Uterus (tissue), 2 donors: ENCODE measurements at regions not wholly inside any gene's neighbourhood (a gene's known extent, or its start where the extent isn't known, plus 50 kb on each side); places are given as distances from the start of the nearest gene placed in this dataset.

Source experiments
- POLR2A ChIP-seq, 2 donors: fragments of 450-650 bp; IDR thresholded peaks; one replicate each; pipeline ENCODE4 v1.6.1; 2016; ENCODE audit warnings: antibody characterized with exemption in 2 of 2, mild to moderate bottlenecking in 1 of 2, moderate library complexity in 1 of 2
- TF ChIP-seq, protein P1 (sequence below), 4 experiments: fragments of 200-600 bp in 2 of 4; fragments of 450-650 bp in 2 of 4; sonication (generic) in 2 of 4; IDR thresholded peaks; one replicate each; pipeline ENCODE4 v1.5.1; 2016 to 2019; ENCODE audit warnings: antibody characterized with exemption in 4 of 4, mild to moderate bottlenecking in 2 of 4, moderate library complexity in 1 of 4

DNA sequence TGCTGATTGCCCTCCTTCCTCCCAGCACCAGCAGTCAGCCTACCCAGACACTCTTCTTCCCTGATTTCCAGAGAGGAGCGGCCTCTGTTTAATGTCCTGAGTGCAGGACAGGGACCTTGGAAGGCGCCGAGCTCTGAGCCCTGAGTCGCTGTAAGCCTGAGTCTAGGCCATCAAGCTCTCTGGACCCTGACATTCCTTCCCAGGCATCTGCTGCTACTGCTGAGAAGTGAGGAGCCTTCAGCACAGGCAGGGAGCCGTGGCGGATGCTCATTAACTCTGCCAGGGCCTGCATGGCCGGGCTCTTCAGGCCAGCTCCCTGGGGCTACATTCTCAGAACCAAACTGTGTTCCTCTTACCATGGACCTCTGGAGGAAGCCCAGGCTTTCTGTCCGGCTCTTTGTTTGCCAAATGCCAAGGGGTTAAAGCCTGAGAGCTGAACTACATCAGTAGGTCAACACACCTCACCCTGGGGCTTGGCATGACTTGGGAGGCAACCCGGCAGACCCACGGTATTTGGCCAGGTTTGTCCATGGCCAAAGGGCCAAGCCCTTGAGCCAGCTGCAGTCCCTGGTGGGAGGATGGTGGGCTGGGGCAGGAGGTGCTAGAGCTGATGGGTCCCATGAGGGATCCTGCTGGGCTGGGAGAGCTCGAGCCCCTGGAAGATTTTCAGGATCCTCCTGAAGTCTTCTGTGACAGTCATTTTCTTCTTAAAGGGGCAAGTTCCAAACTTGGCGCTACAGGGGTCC is 721.4 kb downstream of the BRD1 start:
- TF ChIP-seq, protein P1, sequence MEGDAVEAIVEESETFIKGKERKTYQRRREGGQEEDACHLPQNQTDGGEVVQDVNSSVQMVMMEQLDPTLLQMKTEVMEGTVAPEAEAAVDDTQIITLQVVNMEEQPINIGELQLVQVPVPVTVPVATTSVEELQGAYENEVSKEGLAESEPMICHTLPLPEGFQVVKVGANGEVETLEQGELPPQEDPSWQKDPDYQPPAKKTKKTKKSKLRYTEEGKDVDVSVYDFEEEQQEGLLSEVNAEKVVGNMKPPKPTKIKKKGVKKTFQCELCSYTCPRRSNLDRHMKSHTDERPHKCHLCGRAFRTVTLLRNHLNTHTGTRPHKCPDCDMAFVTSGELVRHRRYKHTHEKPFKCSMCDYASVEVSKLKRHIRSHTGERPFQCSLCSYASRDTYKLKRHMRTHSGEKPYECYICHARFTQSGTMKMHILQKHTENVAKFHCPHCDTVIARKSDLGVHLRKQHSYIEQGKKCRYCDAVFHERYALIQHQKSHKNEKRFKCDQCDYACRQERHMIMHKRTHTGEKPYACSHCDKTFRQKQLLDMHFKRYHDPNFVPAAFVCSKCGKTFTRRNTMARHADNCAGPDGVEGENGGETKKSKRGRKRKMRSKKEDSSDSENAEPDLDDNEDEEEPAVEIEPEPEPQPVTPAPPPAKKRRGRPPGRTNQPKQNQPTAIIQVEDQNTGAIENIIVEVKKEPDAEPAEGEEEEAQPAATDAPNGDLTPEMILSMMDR (IDR thresholded peaks at IDR 0.05), result no peak
- no peak for TF ChIP-seq POLR2A (IDR thresholded peaks at IDR 0.05)
